ENCODE measurements at regions not wholly inside any gene's neighbourhood (a gene's known extent, or its start where the extent isn't known, plus 50 kb on each side); places are given as distances from the start of the nearest gene placed in this dataset.

DNA sequence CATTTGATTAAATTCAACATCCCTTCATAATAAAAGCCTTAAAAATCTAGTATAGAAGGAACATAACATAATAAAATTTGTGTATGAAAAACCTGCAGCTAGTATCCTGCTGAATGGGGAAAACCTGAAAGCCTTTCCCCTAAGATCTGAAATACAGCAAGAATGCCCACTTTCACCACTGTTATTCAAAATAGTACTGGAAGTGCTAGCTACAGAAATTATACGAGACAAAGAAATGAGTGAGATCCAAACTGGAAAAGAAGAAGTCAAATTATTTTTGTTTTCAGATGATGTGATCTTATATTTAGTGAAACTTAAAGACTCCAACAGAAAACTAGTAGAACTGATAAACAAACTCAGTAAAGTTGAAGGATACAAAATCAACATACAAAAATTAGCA is 152.9 kb downstream of the RTL3 start:
- Histone ChIP-seq H3K27ac (no peak overlapping the region), H3K36me3 (no peaks in the 10 kb centered on the region), H3K4me1 (no peaks in the 10 kb centered on the region), H3K27me3 (no peaks in the 10 kb centered on the region), H3K9me3 (no peaks in the 10 kb centered on the region), H3K4me3 (no peak overlapping the region)
- TF ChIP-seq, protein P1, sequence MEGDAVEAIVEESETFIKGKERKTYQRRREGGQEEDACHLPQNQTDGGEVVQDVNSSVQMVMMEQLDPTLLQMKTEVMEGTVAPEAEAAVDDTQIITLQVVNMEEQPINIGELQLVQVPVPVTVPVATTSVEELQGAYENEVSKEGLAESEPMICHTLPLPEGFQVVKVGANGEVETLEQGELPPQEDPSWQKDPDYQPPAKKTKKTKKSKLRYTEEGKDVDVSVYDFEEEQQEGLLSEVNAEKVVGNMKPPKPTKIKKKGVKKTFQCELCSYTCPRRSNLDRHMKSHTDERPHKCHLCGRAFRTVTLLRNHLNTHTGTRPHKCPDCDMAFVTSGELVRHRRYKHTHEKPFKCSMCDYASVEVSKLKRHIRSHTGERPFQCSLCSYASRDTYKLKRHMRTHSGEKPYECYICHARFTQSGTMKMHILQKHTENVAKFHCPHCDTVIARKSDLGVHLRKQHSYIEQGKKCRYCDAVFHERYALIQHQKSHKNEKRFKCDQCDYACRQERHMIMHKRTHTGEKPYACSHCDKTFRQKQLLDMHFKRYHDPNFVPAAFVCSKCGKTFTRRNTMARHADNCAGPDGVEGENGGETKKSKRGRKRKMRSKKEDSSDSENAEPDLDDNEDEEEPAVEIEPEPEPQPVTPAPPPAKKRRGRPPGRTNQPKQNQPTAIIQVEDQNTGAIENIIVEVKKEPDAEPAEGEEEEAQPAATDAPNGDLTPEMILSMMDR (IDR thresholded peaks at IDR 0.05): no peak
- intact Hi-C loops (cut with DNase I; ENCODE audit: low total_unique reads): no loop called here
- DNase-seq: no peak

DNA sequence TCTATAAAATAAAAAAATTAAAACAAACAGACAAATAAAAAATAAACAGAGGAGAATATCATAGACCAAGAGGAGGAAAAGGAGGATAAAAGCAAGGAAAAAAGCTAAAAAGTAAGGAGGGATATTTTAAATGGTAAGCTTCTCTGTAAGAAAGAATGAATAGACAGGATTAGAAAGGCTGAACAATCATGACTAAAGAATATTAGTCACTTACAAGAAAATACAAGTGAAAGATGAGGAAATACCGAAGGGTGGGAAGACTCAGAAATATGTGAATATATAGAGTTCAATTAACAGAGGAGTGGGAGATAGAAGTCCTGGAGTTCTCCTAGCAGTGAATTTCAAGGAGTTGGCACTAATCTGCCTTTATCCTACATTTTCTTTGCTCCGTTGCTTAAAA is 162.6 kb downstream of the RTL3 start:
- Histone ChIP-seq H3K4me1 (no peaks in the 10 kb centered on the region), H3K36me3 (no peaks in the 10 kb centered on the region), H3K9me3 (no peaks in the 10 kb centered on the region), H3K27me3 (no peaks in the 10 kb centered on the region), H3K27ac (no peak overlapping the region), H3K4me3 (no peak overlapping the region)
- intact Hi-C loops (cut with DNase I; ENCODE audit: low total_unique reads): no loop called here
- DNase-seq: no peak
- TF ChIP-seq, protein P1 (IDR thresholded peaks at IDR 0.05): no peak

DNA sequence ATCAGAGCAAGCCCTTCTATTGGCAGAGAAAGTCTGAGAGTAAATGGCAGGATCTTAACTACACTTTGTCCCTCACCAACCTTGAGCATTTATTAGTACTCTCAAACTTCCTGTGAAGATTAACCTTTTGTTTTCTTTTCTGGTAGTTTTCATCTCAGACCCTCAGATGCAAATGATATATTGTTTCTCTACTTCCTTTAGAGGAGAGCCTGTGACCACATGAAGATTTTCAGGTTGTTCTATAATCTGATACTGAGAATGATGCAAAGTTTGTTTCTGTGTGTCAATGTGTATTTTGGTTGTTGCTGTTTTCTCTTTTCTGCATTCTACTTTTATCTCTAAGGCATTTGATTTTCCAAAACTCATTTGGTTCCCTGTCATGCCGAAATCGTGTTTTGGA is 165.8 kb upstream of the CYSLTR1 start:
- H3K4me1 ChIP-seq: no peaks in the 10 kb centered on the region
- no peaks in the 10 kb centered on the region for H3K9me3 ChIP-seq
- TF ChIP-seq, protein P1 (IDR thresholded peaks at IDR 0.05): no peak
- no peaks in the 10 kb centered on the region for H3K27me3 ChIP-seq
- no peaks in the 10 kb centered on the region for H3K36me3 ChIP-seq
- no peak for DNase-seq
- H3K27ac ChIP-seq: no peak overlapping the region
- no peak overlapping the region for H3K4me3 ChIP-seq
- intact Hi-C loops (cut with DNase I; ENCODE audit: low total_unique reads): no loop called here

GRCh38 chrX:78476701-78477100 is 149.3 kb upstream of the CYSLTR1 start:
- Histone ChIP-seq H3K36me3 (no peaks in the 10 kb centered on the region), H3K9me3 (peaks cover 0 to 3% (median 0%) of the 10 kb centered on the region in 3 donors), H3K4me1 (no peaks in the 10 kb centered on the region), H3K27ac (no peak overlapping the region), H3K4me3 (no peak overlapping the region), H3K27me3 (no peaks in the 10 kb centered on the region)
- intact Hi-C loops (cut with DNase I; ENCODE audit: low total_unique reads): no loop called here
- TF ChIP-seq, protein P1 (IDR thresholded peaks at IDR 0.05): no peak
- no peak for DNase-seq

DNA sequence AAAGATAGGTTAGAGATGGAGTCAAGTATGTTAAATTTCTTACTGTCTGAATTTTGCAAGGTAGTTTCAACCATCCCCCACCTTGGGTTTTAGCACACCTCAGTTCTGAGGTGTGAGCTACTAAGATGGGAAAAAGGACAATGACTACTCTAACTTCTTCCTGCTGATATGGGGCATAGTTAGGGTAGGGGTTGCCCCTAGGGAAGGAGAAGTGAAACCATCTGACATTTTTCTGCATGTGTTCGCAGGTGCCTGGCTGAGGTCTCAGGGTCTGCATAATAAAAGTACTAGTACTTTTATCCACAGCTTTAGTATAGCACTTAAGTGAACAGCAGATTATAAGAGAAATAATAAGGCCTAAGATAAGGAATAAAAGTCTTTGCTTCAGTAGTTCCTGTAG is 129.5 kb upstream of the CYSLTR1 start:
- no peaks in the 10 kb centered on the region for H3K4me1 ChIP-seq
- H3K36me3 ChIP-seq: no peaks in the 10 kb centered on the region
- TF ChIP-seq, protein P1 (IDR thresholded peaks at IDR 0.05): no peak
- DNase-seq: no peak
- H3K9me3 ChIP-seq: peaks cover 0 to 4% (median 0%) of the 10 kb centered on the region in 3 donors
- intact Hi-C loops (cut with DNase I; ENCODE audit: low total_unique reads): no loop called here
- H3K27ac ChIP-seq: no peak overlapping the region
- no peaks in the 10 kb centered on the region for H3K27me3 ChIP-seq
- H3K4me3 ChIP-seq: no peak overlapping the region

- H3K4me3 ChIP-seq: no peak overlapping the region
- no peak for DNase-seq
- H3K36me3 ChIP-seq: no peaks in the 10 kb centered on the region
- H3K27ac ChIP-seq: no peak overlapping the region
- H3K9me3 ChIP-seq: peaks cover 0 to 4% (median 0%) of the 10 kb centered on the region in 3 donors
- H3K4me1 ChIP-seq: no peaks in the 10 kb centered on the region
- TF ChIP-seq, protein P1 (IDR thresholded peaks at IDR 0.05): no peak
- intact Hi-C loops (cut with DNase I; ENCODE audit: low total_unique reads): no loop called here
- H3K27me3 ChIP-seq: no peaks in the 10 kb centered on the region
Observed at GRCh38 chrX:78455901-78456300, 128.5 kb upstream of the CYSLTR1 start.
